Parathyroid adenoma (tissue), 2 donors: ENCODE measurements at regions not wholly inside any gene's neighbourhood (a gene's known extent, or its start where the extent isn't known, plus 50 kb on each side); places are given as distances from the start of the nearest gene placed in this dataset.

ENCODE experiments used
- H2AFZ ChIP-seq: fragments of 300-600 bp; sonication (generic); one replicate; pipeline ENCODE4 v1.7.0; 2017; ENCODE audit warnings: antibody characterized with exemption, mild to moderate bottlenecking
- H3K27ac ChIP-seq: fragments of 300-600 bp; sonication (generic); one replicate; pipeline ENCODE4 v1.7.0; 2017
- H3K27me3 ChIP-seq: fragments of 300-600 bp; sonication (generic); one replicate; pipeline ENCODE4 v1.7.0; 2017; ENCODE audit warnings: low read length; ENCODE audit not compliant: control insufficient read depth, insufficient read depth
- H3K36me3 ChIP-seq: fragments of 300-600 bp; sonication (generic); one replicate; pipeline ENCODE4 v1.7.0; 2017; ENCODE audit warnings: low read length; ENCODE audit not compliant: control insufficient read depth, insufficient read depth
- H3K4me1 ChIP-seq: fragments of 300-600 bp; sonication (generic); one replicate; pipeline ENCODE4 v1.7.0; 2017; ENCODE audit warnings: control low read depth
- H3K4me2 ChIP-seq: fragments of 300-600 bp; sonication (generic); one replicate; pipeline ENCODE4 v1.7.0; 2017; ENCODE audit warnings: low read length
- H3K4me3 ChIP-seq: fragments of 300-600 bp; sonication (generic); one replicate; pipeline ENCODE4 v1.7.0; 2017; ENCODE audit warnings: low read depth, low read length
- H3K79me2 ChIP-seq: fragments of 300-600 bp; sonication (generic); one replicate; pipeline ENCODE4 v1.7.0; 2017; ENCODE audit warnings: control low read depth
- H3K9ac ChIP-seq: fragments of 300-600 bp; sonication (generic); one replicate; pipeline ENCODE4 v1.7.0; 2017; ENCODE audit warnings: mild to moderate bottlenecking
- H3K9me3 ChIP-seq: fragments of 300-600 bp; sonication (generic); one replicate; pipeline ENCODE4 v1.7.0; 2017; ENCODE audit warnings: low read length; ENCODE audit not compliant: control insufficient read depth
- TF ChIP-seq, protein P1 (sequence below): fragments of 300-600 bp; sonication (generic); IDR thresholded peaks from one replicate; pipeline ENCODE4 v1.7.0; 2017; ENCODE audit warnings: antibody characterized with exemption, mild to moderate bottlenecking
- donor health status: primary hyperparathyroidism.

DNA sequence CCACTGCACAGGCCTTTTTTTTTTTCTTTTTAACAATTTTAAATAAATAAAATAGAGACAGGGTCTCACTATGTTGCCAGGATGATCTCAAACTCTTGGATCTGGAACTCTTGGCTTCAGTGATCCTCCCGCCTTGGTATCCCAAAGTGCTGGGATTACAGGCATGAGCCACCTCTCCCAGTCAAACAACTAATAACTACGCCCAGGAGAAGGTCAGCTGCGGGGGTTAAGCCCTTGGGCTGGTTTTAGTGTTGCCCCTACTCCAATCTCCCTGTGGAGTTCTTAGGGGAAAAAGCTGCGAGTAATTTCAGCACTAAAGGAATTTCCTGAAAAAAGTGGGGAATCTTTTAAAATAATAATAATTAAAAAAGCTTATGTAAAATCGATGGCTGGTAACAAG, 96.4 kb upstream of the XPO1 start:
- H3K27ac ChIP-seq = no peak overlapping the region
- H3K9me3 ChIP-seq = no peaks in the 10 kb centered on the region
- no peaks in the 10 kb centered on the region for H3K79me2 ChIP-seq
- no peak overlapping the region for H3K4me2 ChIP-seq
- no peaks in the 10 kb centered on the region for H3K27me3 ChIP-seq
- no peaks in the 10 kb centered on the region for H3K36me3 ChIP-seq
- H3K4me3 ChIP-seq = no peak overlapping the region
- H3K4me1 ChIP-seq = peaks cover 4% of the 10 kb centered on the region
- no peak overlapping the region for H2AFZ ChIP-seq
- TF ChIP-seq, protein P1, sequence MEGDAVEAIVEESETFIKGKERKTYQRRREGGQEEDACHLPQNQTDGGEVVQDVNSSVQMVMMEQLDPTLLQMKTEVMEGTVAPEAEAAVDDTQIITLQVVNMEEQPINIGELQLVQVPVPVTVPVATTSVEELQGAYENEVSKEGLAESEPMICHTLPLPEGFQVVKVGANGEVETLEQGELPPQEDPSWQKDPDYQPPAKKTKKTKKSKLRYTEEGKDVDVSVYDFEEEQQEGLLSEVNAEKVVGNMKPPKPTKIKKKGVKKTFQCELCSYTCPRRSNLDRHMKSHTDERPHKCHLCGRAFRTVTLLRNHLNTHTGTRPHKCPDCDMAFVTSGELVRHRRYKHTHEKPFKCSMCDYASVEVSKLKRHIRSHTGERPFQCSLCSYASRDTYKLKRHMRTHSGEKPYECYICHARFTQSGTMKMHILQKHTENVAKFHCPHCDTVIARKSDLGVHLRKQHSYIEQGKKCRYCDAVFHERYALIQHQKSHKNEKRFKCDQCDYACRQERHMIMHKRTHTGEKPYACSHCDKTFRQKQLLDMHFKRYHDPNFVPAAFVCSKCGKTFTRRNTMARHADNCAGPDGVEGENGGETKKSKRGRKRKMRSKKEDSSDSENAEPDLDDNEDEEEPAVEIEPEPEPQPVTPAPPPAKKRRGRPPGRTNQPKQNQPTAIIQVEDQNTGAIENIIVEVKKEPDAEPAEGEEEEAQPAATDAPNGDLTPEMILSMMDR = no peak
- H3K9ac ChIP-seq = no peak overlapping the region

DNA sequence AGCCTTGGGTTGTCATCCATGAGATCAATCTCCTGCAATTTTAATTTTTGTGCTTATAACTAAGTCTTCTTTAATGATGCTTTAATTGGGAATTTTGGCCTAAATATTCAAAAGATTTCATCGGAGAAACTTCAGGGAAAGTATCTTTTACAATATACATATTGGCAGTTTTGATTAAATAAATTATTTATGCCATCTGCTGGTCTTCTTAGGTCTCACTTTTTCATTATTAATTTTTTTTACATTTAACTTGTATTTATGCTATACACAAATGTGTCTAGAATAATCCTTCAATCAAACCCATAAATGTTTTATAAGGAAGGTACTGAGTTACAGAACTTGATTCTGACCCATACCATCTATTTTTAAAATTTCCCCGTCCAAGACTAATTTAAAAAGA, 95.1 kb upstream of the XPO1 start:
- H2AFZ ChIP-seq = no peak overlapping the region
- H3K79me2 ChIP-seq = no peaks in the 10 kb centered on the region
- no peak overlapping the region for H3K4me2 ChIP-seq
- H3K27ac ChIP-seq = no peak overlapping the region
- H3K36me3 ChIP-seq = no peaks in the 10 kb centered on the region
- H3K4me3 ChIP-seq = no peak overlapping the region
- TF ChIP-seq, protein P1 = peak; percentile 15
- peaks cover 4% of the 10 kb centered on the region for H3K4me1 ChIP-seq
- no peak overlapping the region for H3K9ac ChIP-seq
- H3K9me3 ChIP-seq = no peaks in the 10 kb centered on the region
- H3K27me3 ChIP-seq = no peaks in the 10 kb centered on the region

DNA sequence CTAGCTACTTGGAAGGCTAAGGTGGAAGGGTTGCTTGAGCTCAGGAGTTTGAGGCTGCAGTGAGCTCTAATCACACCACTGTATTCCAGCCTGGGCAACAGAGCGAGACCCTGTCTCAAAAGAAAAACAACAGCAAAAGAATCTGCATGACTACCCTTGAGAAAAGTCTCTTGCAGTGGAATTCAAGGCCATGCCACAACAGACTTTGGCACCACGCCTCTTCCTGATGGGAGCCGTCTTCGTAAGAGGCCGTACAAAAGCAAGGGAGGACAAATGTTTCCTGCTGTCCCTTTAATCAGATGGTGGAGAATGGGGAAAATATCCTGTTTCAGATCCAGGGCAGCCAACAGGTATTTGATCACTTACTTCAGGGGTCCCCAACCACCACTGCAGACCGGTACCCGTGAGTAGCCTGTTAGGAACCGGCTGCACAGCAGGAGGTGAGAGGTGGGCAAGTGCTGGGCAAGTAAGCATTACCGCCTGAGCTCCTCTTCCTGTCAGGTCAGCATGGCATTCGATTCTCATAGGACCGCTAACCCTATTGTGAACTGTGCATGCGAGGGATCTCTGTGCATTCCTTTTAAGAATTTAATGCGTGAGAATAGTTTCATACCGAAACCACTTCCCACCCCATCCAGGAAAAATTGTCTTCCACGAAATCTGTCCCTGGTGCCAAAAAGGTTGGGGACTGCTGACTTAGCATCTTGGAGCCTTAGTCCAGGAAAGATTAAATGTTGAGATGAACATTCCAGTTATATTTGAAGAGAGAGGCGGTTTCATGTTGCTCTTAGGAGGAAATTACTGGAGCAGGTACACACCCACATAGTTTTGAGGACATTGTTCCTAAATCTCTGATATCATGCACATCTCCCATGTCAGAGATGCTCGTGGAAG, 94.4 kb upstream of the XPO1 start:
- Histone ChIP-seq H3K27ac (no peak overlapping the region), H3K4me3 (no peak overlapping the region)

DNA sequence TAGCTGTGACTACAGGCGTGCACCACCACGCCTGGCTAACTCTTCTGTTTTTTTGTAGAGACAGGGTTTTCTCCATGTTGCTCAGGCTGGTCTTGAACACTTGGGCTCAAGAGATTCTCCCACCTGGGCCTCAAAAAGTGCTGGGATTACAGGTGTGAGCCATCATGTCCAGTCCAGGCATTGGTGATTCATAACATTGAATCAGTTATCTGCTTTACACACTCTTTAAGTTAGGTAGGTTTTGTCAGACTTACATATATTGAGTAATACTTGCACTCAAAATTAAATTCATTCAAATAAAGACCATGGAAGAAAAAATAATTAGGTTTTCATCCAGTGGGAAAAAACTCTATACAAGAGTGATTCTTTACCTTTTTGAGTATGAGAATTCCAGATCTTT, 93.2 kb upstream of the XPO1 start:
- Histone ChIP-seq H3K27ac (no peak overlapping the region), H3K36me3 (no peaks in the 10 kb centered on the region), H3K9ac (no peak overlapping the region), H3K4me1 (peaks cover 4% of the 10 kb centered on the region), H3K79me2 (no peaks in the 10 kb centered on the region), H3K4me3 (no peak overlapping the region), H3K9me3 (no peaks in the 10 kb centered on the region), H3K27me3 (no peaks in the 10 kb centered on the region), H3K4me2 (no peak overlapping the region), H2AFZ (no peak overlapping the region)
- TF ChIP-seq, protein P1 = no peak

More for the DNA sequence above, 94.4 kb upstream of the XPO1 start:
- peaks cover 4% of the 10 kb centered on the region for H3K4me1 ChIP-seq
- no peak overlapping the region for H3K4me2 ChIP-seq
- H3K9me3 ChIP-seq = no peaks in the 10 kb centered on the region
- H3K27me3 ChIP-seq = no peaks in the 10 kb centered on the region
- H3K9ac ChIP-seq = no peak overlapping the region
- H3K79me2 ChIP-seq = no peaks in the 10 kb centered on the region
- H2AFZ ChIP-seq = no peak overlapping the region
- H3K36me3 ChIP-seq = no peaks in the 10 kb centered on the region
- TF ChIP-seq, protein P1 = no peak

DNA sequence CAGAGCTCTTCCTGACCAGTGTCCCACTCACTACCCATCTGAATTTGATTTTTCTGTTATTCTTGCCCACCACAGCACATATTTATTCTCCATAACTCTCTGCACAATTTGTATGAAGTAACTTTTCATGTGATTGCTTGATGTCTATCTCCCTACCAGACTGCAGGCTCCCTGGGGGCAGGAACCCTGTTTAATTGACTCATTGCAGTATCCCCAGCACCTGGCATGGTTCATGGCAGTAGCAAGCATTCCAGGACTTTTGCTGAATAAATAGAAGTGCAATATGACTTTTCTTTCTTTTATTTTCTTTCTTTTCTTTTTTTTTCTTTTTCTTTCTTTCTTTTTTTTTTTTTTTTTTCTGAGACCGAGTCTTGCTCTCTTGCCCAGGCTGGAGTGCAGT, 88.7 kb upstream of the XPO1 start:
- TF ChIP-seq, protein P1 = no peak
- Histone ChIP-seq H3K4me2 (no peak overlapping the region), H3K9me3 (no peaks in the 10 kb centered on the region), H3K4me3 (no peak overlapping the region), H2AFZ (no peak overlapping the region), H3K36me3 (no peaks in the 10 kb centered on the region), H3K27me3 (no peaks in the 10 kb centered on the region), H3K4me1 (no peaks in the 10 kb centered on the region), H3K27ac (no peak overlapping the region), H3K79me2 (no peaks in the 10 kb centered on the region), H3K9ac (no peak overlapping the region)
